Mesenchymal stem cell (in vitro differentiated cells and primary cell): ENCODE measurements at regions not wholly inside any gene's neighbourhood (a gene's known extent, or its start where the extent isn't known, plus 50 kb on each side); places are given as distances from the start of the nearest gene placed in this dataset.

Experiments
- DNase-seq: peaks from one replicate; pipeline ENCODE4 v3.0.0-alpha.2; 2013
- H2AFZ ChIP-seq: one replicate; pipeline ENCODE4 v1.6.1; 2013; ENCODE audit warnings: low read depth, mild to moderate bottlenecking, control low read depth, inconsistent platforms, low read length, moderate library complexity
- H2AK5ac ChIP-seq: 2 replicates; pipeline ENCODE4 v1.6.1; 2013; ENCODE audit warnings: low read length, moderate library complexity, mild to moderate bottlenecking, inconsistent platforms; ENCODE audit not compliant: severe bottlenecking
- H2BK120ac ChIP-seq: one replicate; pipeline ENCODE4 v1.6.1; 2013; ENCODE audit warnings: low read depth, mild to moderate bottlenecking, inconsistent platforms, low read length, moderate library complexity
- H2BK12ac ChIP-seq, 2 experiments: one replicate each; pipeline ENCODE4 v1.6.1; 2013; ENCODE audit warnings: inconsistent platforms in 2 of 2, low read length in 2 of 2, mild to moderate bottlenecking in 2 of 2, moderate library complexity in 2 of 2, control low read depth in 1 of 2
- H2BK15ac ChIP-seq: one replicate; pipeline ENCODE4 v1.6.1; 2013; ENCODE audit warnings: mild to moderate bottlenecking, low read depth, inconsistent platforms; ENCODE audit not compliant: poor library complexity, severe bottlenecking
- H2BK5ac ChIP-seq: 2 replicates; pipeline ENCODE4 v1.6.1; 2013; ENCODE audit warnings: low read depth, mild to moderate bottlenecking, low read length, control low read depth, inconsistent platforms; ENCODE audit not compliant: poor library complexity, severe bottlenecking
- H3K14ac ChIP-seq, 2 experiments: one replicate each; pipeline ENCODE4 v1.6.1; 2013; ENCODE audit warnings: inconsistent platforms in 2 of 2, low read length in 2 of 2, control low read depth in 1 of 2, mild to moderate bottlenecking in 1 of 2, moderate library complexity in 1 of 2
- H3K18ac ChIP-seq, 2 experiments: one replicate each; pipeline ENCODE4 v1.6.1; 2013; ENCODE audit warnings: inconsistent platforms in 2 of 2, low read length in 2 of 2, control low read depth in 1 of 2, low read depth in 1 of 2, mild to moderate bottlenecking in 1 of 2
- H3K23ac ChIP-seq, 2 experiments: one replicate each; pipeline ENCODE4 v1.6.1; 2013; ENCODE audit warnings: inconsistent platforms in 2 of 2, low read length in 2 of 2, mild to moderate bottlenecking in 2 of 2, moderate library complexity in 2 of 2, control low read depth in 1 of 2
- H3K27ac ChIP-seq: 2 replicates; pipeline ENCODE4 v1.5.1; 2013; ENCODE audit warnings: mild to moderate bottlenecking, moderate library complexity, low read length, control low read depth, inconsistent platforms; ENCODE audit not compliant: poor library complexity, severe bottlenecking
- H3K27me3 ChIP-seq, 2 experiments: 2 replicates each; pipeline versions ENCODE4 v1.6.1 to v1.7.0; 2013; ENCODE audit warnings: low read length in 2 of 2, mild to moderate bottlenecking in 2 of 2, moderate library complexity in 2 of 2, control low read depth in 1 of 2, inconsistent platforms in 1 of 2; ENCODE audit not compliant: control insufficient read depth in 1 of 2, insufficient read depth in 1 of 2
- H3K36me3 ChIP-seq, 2 experiments: 2 replicates each; pipeline versions ENCODE4 v1.6.1 to v1.7.0; 2013; ENCODE audit warnings: low read length in 2 of 2, control low read depth in 1 of 2, inconsistent platforms in 1 of 2, low read depth in 1 of 2, mild to moderate bottlenecking in 1 of 2; ENCODE audit not compliant: insufficient read depth in 2 of 2, control insufficient read depth in 1 of 2
- H3K4ac ChIP-seq, 2 experiments: one replicate each; pipeline ENCODE4 v1.6.1; 2013; ENCODE audit warnings: inconsistent platforms in 2 of 2, low read length in 2 of 2, mild to moderate bottlenecking in 2 of 2, moderate library complexity in 2 of 2, control low read depth in 1 of 2, low read depth in 1 of 2
- H3K4me1 ChIP-seq: 2 replicates; pipeline ENCODE4 v1.6.1; 2013; ENCODE audit warnings: low read depth, low read length, control low read depth; ENCODE audit not compliant: control insufficient read depth, insufficient read depth
- H3K4me2 ChIP-seq: 2 replicates; pipeline ENCODE4 v1.6.1; 2013; ENCODE audit warnings: low read length, mild to moderate bottlenecking, inconsistent platforms; ENCODE audit not compliant: poor library complexity, severe bottlenecking
- H3K4me3 ChIP-seq, 2 experiments: 2 replicates each; pipeline versions ENCODE4 v1.5.1 to v1.7.0; 2013; ENCODE audit warnings: low read length in 2 of 2, mild to moderate bottlenecking in 2 of 2, control low read depth in 1 of 2, low read depth in 1 of 2; ENCODE audit not compliant: insufficient read depth in 1 of 2
- H3K79me1 ChIP-seq: replicated peaks from 2 replicates; pipeline ENCODE4 v1.6.1; 2013; ENCODE audit warnings: mild to moderate bottlenecking, control low read depth, low read length, inconsistent platforms; ENCODE audit not compliant: poor library complexity, severe bottlenecking
- H3K9ac ChIP-seq: 2 replicates; pipeline ENCODE4 v1.7.0; 2013; ENCODE audit warnings: mild to moderate bottlenecking, low read length, moderate library complexity
- H3K9me3 ChIP-seq: 2 replicates; pipeline ENCODE4 v1.7.0; 2013; ENCODE audit warnings: mild to moderate bottlenecking, low read length; ENCODE audit not compliant: control insufficient read depth
- H4K8ac ChIP-seq: one replicate; pipeline ENCODE4 v1.6.1; 2013; ENCODE audit warnings: inconsistent platforms, mild to moderate bottlenecking, low read length, moderate library complexity
- H4K91ac ChIP-seq: one replicate; pipeline ENCODE4 v1.6.1; 2013; ENCODE audit warnings: mild to moderate bottlenecking, low read length, inconsistent platforms
- WGBS: methylation state at CpG from one replicate; pipeline ENCODE4 v1.1.7; 2013; ENCODE audit warnings: mixed read lengths; 5-methylcytosine and 5-hydroxymethylcytosine counted together

GRCh38 chr2:164224007-164224406, 397.3 kb downstream of the GRB14 start:
- Histone ChIP-seq H3K36me3 (no peaks in the 10 kb centered on the region), H3K4me1 (no peaks in the 10 kb centered on the region), H2BK12ac (no peak overlapping the region), H2BK5ac (no peak overlapping the region), H3K4ac (no peak overlapping the region), H3K27me3 (no peaks in the 10 kb centered on the region), H4K8ac (no peak overlapping the region), H2BK120ac (no peak overlapping the region), H3K23ac (no peak overlapping the region), H3K14ac (no peak overlapping the region), H2AFZ (no peak overlapping the region), H3K4me2 (no peak overlapping the region), H2AK5ac (no peak overlapping the region), H4K91ac (no peak overlapping the region), H3K27ac (no peak overlapping the region), H3K9me3 (no peaks in the 10 kb centered on the region), H3K79me1 (no peaks in the 10 kb centered on the region), H2BK15ac (no peak overlapping the region), H3K4me3 (no peak overlapping the region), H3K9ac (no peak overlapping the region), H3K18ac (no peak overlapping the region)
- DNase-seq = no peak

GRCh38 chr2:164221473-164221872, 399.8 kb downstream of the GRB14 start:
- no peak overlapping the region for H4K91ac ChIP-seq
- H3K18ac ChIP-seq = no peak overlapping the region
- no peak for DNase-seq
- no peaks in the 10 kb centered on the region for H3K79me1 ChIP-seq
- no peak overlapping the region for H4K8ac ChIP-seq
- H3K27ac ChIP-seq = no peak overlapping the region
- no peaks in the 10 kb centered on the region for H3K4me1 ChIP-seq
- WGBS = no CpG with 5 or more reads among the region's 2 CpGs
- H3K27me3 ChIP-seq = no peaks in the 10 kb centered on the region
- no peak overlapping the region for H2BK120ac ChIP-seq
- no peak overlapping the region for H3K4ac ChIP-seq
- no peak overlapping the region for H2BK12ac ChIP-seq
- no peak overlapping the region for H3K4me2 ChIP-seq
- no peaks in the 10 kb centered on the region for H3K36me3 ChIP-seq
- H3K9me3 ChIP-seq = no peaks in the 10 kb centered on the region
- no peak overlapping the region for H2BK5ac ChIP-seq
- no peak overlapping the region for H2BK15ac ChIP-seq
- H3K14ac ChIP-seq = no peak overlapping the region
- no peak overlapping the region for H3K9ac ChIP-seq
- H3K23ac ChIP-seq = no peak overlapping the region
- H3K4me3 ChIP-seq = no peak overlapping the region
- no peak overlapping the region for H2AK5ac ChIP-seq
- H2AFZ ChIP-seq = no peak overlapping the region

GRCh38 chr2:164220265-164220664, 401.0 kb downstream of the GRB14 start:
- no peak overlapping the region for H3K27ac ChIP-seq
- H3K4me1 ChIP-seq = no peaks in the 10 kb centered on the region
- no peaks in the 10 kb centered on the region for H3K9me3 ChIP-seq
- no peak overlapping the region for H2BK5ac ChIP-seq
- no peak for DNase-seq
- H3K4me2 ChIP-seq = no peak overlapping the region
- no peak overlapping the region for H3K23ac ChIP-seq
- no peak overlapping the region for H4K8ac ChIP-seq
- no peak overlapping the region for H3K9ac ChIP-seq
- H3K18ac ChIP-seq = no peak overlapping the region
- H2AFZ ChIP-seq = no peak overlapping the region
- H3K14ac ChIP-seq = no peak overlapping the region
- H3K27me3 ChIP-seq = no peaks in the 10 kb centered on the region
- no peak overlapping the region for H2AK5ac ChIP-seq
- no peaks in the 10 kb centered on the region for H3K36me3 ChIP-seq
- H2BK15ac ChIP-seq = no peak overlapping the region
- H3K4me3 ChIP-seq = no peak overlapping the region
- no peak overlapping the region for H4K91ac ChIP-seq
- no peaks in the 10 kb centered on the region for H3K79me1 ChIP-seq
- 85% methylated on average over 3 of the region's 4 CpGs for WGBS
- H2BK120ac ChIP-seq = no peak overlapping the region
- H3K4ac ChIP-seq = no peak overlapping the region
- no peak overlapping the region for H2BK12ac ChIP-seq

GRCh38 chr2:164213916-164214315, 407.4 kb downstream of the GRB14 start:
- H3K4ac ChIP-seq = no peak overlapping the region
- H4K91ac ChIP-seq = no peak overlapping the region
- no peak overlapping the region for H2AK5ac ChIP-seq

More at GRCh38 chr2:164213916-164214315, 407.4 kb downstream of the GRB14 start:
- H3K79me1 ChIP-seq = no peaks in the 10 kb centered on the region
- H3K14ac ChIP-seq = no peak overlapping the region
- no peak overlapping the region for H2BK120ac ChIP-seq
- peaks cover 1% of the 10 kb centered on the region for H3K4me1 ChIP-seq
- H2AFZ ChIP-seq = no peak overlapping the region
- 67% methylated on average over 1 of the region's 1 CpG for WGBS
- H3K9me3 ChIP-seq = no peaks in the 10 kb centered on the region
- H3K27ac ChIP-seq = no peak overlapping the region
- H3K18ac ChIP-seq = no peak overlapping the region
- no peak overlapping the region for H2BK12ac ChIP-seq
- H3K23ac ChIP-seq = no peak overlapping the region
- no peak for DNase-seq
- no peak overlapping the region for H2BK5ac ChIP-seq
- H4K8ac ChIP-seq = no peak overlapping the region
- H3K36me3 ChIP-seq = no peaks in the 10 kb centered on the region
- H3K4me2 ChIP-seq = no peak overlapping the region
- H3K9ac ChIP-seq = no peak overlapping the region
- H3K27me3 ChIP-seq = no peaks in the 10 kb centered on the region
- H3K4me3 ChIP-seq = no peak overlapping the region
- no peak overlapping the region for H2BK15ac ChIP-seq
